H1 (cell line): ENCODE measurements at regions not wholly inside any gene's neighbourhood (a gene's known extent, or its start where the extent isn't known, plus 50 kb on each side); places are given as distances from the start of the nearest gene placed in this dataset.

Experiments
- ATF3 ChIP-seq: IDR thresholded peaks from 2 replicates; pipeline ENCODE4 v1.6.1; 2011; ENCODE audit warnings: low read depth, mild to moderate bottlenecking, low read length; ENCODE audit not compliant: insufficient read depth
- BCL11A ChIP-seq, 2 experiments: IDR thresholded peaks; one replicate each; pipeline ENCODE4 v1.6.1; 2011; ENCODE audit warnings: low read depth in 2 of 2, low read length in 2 of 2, mild to moderate bottlenecking in 2 of 2
- CHD1 ChIP-seq: IDR thresholded peaks from 2 replicates; pipeline ENCODE4 v1.6.1; 2012; ENCODE audit warnings: low read depth, low read length, improper control_type of control experiment
- KDM5A ChIP-seq: fragments of 200-600 bp; IDR thresholded peaks from 2 replicates; pipeline ENCODE4 v1.7.1; 2012; ENCODE audit warnings: mild to moderate bottlenecking, low read length, inconsistent platforms, mixed read lengths
- RAD21 ChIP-seq, 2 experiments: IDR thresholded peaks in 1 of 2; conservative IDR thresholded peaks in 1 of 2; 2 replicates each; pipeline ENCODE4 v1.6.1; 2011; ENCODE audit warnings: low read depth in 2 of 2, low read length in 2 of 2, improper control_type of control experiment in 1 of 2, inconsistent platforms in 1 of 2, mild to moderate bottlenecking in 1 of 2, moderate library complexity in 1 of 2
- SP1 ChIP-seq: IDR thresholded peaks from 2 replicates; pipeline ENCODE4 v1.6.1; 2011; ENCODE audit warnings: low read depth, low read length
- SP2 ChIP-seq: IDR thresholded peaks from 2 replicates; pipeline ENCODE4 v1.6.1; 2012; ENCODE audit warnings: mild to moderate bottlenecking, low read length, inconsistent platforms
- USF2 ChIP-seq: IDR thresholded peaks from 2 replicates; pipeline ENCODE4 v1.6.1; 2011; ENCODE audit warnings: low read length, improper control_type of control experiment

GRCh38 chr4:176439611-176440010 lies 119.8 kb downstream of the SPCS3 start (continued):
- TF ChIP-seq ATF3, result no peak
- TF ChIP-seq USF2, result no peak
- TF ChIP-seq SP2, result no peak
- TF ChIP-seq BCL11A (IDR thresholded peaks at IDR 0.05; ENCODE audit: low read depth in 2 of 2, low read length in 2 of 2), result no peak
- TF ChIP-seq CHD1, result no peak
- TF ChIP-seq SP1, result no peak
- no peak for TF ChIP-seq KDM5A
- no peak for TF ChIP-seq RAD21 (IDR thresholded peaks at IDR 0.05 in 1 of 2, conservative IDR thresholded peaks at IDR 0.05 in 1 of 2; ENCODE audit: low read depth in 2 of 2, low read length in 2 of 2)
